ENCODE measurements at regions not wholly inside any gene's neighbourhood (a gene's known extent, or its start where the extent isn't known, plus 50 kb on each side); places are given as distances from the start of the nearest gene placed in this dataset.

DNA sequence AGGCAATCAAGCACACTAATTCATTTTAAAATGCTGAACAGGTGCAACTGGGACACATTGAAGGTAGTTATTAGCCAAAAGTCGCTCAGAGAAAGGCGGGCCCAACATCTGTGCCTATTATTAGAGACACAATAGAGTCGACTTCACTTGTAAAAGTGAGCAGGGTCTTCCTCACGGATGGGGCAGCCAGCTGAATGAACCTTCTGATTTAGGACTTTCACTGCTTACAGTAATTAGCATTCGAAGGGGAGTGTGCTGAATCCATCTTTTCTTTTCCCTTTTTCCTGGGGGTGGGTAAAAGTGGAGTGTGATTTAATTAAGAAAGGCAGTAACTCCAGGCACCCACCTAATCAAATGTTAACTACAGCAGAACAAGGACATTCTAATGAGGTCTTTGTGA, 677.7 kb downstream of the DCDC2C start:
- no peak overlapping the region for H3K27ac ChIP-seq
- TF ChIP-seq ZFX (IDR thresholded peaks at IDR 0.05) = no peak
- TF ChIP-seq, protein P1, sequence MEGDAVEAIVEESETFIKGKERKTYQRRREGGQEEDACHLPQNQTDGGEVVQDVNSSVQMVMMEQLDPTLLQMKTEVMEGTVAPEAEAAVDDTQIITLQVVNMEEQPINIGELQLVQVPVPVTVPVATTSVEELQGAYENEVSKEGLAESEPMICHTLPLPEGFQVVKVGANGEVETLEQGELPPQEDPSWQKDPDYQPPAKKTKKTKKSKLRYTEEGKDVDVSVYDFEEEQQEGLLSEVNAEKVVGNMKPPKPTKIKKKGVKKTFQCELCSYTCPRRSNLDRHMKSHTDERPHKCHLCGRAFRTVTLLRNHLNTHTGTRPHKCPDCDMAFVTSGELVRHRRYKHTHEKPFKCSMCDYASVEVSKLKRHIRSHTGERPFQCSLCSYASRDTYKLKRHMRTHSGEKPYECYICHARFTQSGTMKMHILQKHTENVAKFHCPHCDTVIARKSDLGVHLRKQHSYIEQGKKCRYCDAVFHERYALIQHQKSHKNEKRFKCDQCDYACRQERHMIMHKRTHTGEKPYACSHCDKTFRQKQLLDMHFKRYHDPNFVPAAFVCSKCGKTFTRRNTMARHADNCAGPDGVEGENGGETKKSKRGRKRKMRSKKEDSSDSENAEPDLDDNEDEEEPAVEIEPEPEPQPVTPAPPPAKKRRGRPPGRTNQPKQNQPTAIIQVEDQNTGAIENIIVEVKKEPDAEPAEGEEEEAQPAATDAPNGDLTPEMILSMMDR (conservative IDR thresholded peaks at IDR 0.05) = no peak

DNA sequence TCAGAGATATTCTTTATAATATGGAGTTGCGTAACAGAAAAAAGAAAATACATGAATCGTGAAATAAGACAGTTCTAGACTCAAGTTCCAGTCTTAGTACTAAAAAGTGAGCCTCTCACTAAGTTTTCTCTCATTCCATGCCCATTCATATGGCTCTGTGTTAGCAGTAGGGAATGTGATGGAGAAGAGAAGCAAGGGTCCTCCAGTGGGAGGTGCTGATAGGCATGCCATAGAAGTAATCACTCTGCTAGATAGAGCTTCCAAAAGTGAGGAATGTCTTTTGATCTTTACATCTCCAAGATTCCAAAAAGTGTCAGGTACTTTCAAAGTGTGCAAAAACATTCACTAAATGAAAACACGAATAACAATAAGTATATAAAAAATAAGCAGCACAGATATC, 678.4 kb downstream of the DCDC2C start:
- TF ChIP-seq, protein P1 (conservative IDR thresholded peaks at IDR 0.05) = no peak
- no peak for TF ChIP-seq ZFX (IDR thresholded peaks at IDR 0.05)
- no peak overlapping the region for H3K27ac ChIP-seq

DNA sequence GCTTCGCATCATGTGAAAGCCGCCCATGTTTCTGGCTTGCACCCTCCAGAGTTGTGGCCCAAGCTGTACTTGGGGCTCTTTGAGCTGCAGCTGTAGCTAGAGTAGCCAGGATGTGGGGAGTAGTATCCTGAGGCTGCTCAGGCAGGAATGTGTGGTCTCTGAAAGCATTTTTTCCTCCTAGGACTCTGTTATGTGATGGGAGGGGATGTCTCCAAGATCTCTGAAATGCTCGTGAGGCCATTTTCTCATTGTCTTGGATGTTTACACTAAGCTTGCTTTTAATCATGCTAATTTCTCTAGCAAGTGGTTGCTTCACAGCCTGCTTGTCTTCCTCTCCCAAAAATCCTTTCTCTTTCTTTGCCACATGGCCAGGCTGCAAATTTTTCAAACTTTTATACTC, 687.6 kb downstream of the DCDC2C start:
- no peak for TF ChIP-seq ZFX (IDR thresholded peaks at IDR 0.05)
- TF ChIP-seq, protein P1 (conservative IDR thresholded peaks at IDR 0.05) = no peak
- H3K27ac ChIP-seq = no peak overlapping the region

DNA sequence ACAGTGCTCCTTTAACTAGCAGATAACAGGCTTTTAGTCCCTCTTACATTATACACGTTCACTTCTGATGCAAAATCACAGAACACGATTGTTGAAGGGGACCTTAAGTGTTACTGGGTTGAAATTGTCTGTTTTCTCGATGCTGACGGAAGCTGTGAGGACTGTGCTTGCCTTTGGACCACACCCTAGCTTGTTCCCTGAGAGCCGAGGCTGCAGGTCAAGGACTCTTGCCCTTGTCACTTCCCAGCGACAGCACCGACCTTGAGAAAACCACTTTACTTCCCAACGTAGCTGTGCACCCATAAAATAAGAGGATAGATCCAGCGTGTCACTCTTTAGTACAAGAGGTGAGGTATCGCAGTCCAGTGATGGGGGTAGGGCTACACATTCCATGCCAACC, 701.0 kb downstream of the DCDC2C start:
- H3K27ac ChIP-seq = no peak overlapping the region
- no peak for TF ChIP-seq ZFX (IDR thresholded peaks at IDR 0.05)
- TF ChIP-seq, protein P1 (conservative IDR thresholded peaks at IDR 0.05) = no peak

DNA sequence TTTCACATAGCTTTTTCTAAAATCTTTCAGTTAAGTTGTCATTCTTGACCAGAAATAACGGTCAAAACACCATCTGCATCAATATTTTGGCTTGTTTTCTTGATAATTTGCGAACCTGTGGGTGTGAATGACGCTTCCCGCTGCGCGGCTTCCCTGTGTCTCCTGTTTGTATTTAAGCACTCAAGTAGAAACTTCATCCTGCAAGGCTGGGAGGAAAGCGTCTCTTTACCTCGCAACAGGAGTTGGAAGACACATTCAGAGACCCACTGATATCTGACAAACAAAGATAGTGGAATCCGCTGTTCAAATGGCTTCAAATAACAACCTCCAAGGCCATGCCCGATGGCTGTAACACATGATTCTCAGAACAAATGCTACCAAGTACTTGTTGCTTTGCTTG, 704.9 kb downstream of the DCDC2C start:
- H3K27ac ChIP-seq = no peak overlapping the region
- TF ChIP-seq, protein P1 (conservative IDR thresholded peaks at IDR 0.05) = no peak
- no peak for TF ChIP-seq ZFX (IDR thresholded peaks at IDR 0.05)

DNA sequence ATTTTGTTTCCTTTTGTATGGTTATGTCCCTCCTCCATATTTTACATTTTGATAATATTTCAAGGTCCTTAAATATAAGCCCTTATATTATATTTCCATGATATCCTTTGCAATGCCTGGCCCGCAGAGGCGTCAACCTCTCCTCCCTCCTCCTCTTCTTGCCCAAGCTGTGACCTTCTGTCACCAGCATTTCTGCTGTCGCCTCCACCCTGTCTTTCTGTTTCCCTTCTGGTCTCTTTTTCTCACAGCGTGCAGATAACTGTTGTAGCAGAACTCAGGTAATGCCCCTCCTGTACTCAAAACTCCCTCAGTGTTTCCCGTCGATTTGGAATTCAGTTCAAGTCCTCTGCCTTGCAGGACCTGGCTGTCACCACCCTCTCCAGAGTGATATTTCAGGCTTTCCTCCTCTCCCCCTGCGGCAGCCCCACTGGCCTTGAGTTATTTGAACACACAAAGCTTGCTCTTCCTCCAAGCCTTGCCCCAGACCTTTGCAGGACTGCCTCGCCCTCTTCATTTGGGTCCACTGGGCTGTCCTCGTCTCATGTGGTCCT, 709.3 kb downstream of the DCDC2C start:
- TF ChIP-seq, protein P1 (conservative IDR thresholded peaks at IDR 0.05) = no peak
- no peak for TF ChIP-seq ZFX (IDR thresholded peaks at IDR 0.05)

DNA sequence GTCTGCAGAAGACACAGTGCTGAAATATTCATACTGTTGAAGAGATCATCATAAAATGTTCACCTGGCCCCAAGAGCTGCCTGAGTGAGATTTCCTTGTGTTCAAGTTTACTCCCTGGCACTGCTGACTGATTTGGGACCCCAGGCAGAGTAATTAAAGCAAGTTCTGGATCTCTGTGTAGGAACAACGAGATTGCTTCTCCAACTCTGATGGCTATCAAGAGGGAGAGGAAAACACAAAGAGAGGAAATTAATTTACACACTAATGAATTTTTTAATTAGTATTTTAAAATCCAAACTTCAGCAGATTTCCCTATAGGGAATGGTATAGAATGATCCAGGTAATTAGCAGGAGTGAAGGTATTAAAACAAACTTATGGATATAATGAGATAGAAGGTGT, 711.8 kb downstream of the DCDC2C start:
- TF ChIP-seq ZFX (IDR thresholded peaks at IDR 0.05) = no peak
- TF ChIP-seq, protein P1 (conservative IDR thresholded peaks at IDR 0.05) = no peak
- no peak overlapping the region for H3K27ac ChIP-seq

More for the DNA sequence above, 709.3 kb downstream of the DCDC2C start:
- no peak overlapping the region for H3K27ac ChIP-seq

Measured in C4-2B (cell line).